Activated T-cell treated with anti-CD3 and anti-CD28 coated beads, Interleukin-2, amount 50 U/mL, for 1 hour (primary cell): ENCODE measurements at regions not wholly inside any gene's neighbourhood (a gene's known extent, or its start where the extent isn't known, plus 50 kb on each side); places are given as distances from the start of the nearest gene placed in this dataset.
"Not testable (repeated sequence)": the region's sequence is repeated elsewhere in the genome, so short reads cannot be mapped to it uniquely, and the experiment has no call there.

Source experiments
- DNase-seq: peaks from one replicate; pipeline ENCODE4 v3.0.0-alpha.2; 2020

DNA sequence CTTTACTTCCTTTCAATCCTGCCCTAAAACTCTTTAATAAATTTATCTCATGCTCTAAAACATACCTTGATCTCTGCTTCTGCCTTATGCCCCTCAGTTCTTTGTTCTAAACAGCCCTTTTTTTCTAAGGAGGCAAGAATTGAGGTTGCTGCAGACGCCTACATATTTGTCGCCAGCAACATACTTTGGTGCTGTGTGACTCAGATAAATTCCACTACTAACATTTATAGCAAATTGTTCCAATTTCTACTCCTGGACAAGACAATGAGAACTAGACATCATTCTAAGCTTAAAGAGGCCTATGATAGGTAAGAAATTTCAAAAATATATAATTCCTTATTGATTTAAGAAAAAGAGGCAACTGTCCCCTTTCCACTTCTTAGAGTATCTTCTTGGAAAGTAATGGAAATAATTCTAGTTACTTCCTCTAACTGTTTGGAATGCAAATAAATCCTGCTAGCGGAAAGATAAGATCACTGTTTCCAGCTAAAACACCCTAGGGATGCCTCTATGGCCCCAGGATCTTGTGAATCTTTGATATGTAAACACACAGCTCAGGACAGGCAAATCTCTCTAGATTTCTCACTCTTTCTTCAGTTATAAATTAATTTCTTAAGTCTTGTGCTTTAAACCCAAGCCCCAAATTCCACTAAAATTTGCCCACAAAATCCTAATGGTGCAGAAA is 869.1 kb downstream of the KCNT2 start:
- no peak for DNase-seq

DNA sequence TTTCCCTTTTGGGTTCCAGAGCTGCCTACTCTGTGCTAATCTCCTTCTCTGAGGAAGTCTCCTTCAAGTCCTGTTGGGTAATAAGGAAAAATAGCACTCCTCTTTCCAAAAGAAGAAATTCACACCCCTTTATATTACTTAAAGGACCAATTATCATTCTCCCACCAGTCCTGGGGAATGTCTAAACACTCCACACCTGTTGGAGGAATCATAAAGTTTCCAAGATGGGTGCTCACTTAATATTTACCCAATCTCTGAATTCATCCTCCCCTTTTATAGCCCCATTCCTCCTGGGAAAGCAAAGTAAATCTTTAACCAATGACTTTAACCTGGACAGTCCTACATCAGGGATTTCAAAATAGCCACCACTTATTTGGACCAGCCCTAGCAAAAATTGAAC is 873.1 kb downstream of the KCNT2 start:
- no peak for DNase-seq

DNA sequence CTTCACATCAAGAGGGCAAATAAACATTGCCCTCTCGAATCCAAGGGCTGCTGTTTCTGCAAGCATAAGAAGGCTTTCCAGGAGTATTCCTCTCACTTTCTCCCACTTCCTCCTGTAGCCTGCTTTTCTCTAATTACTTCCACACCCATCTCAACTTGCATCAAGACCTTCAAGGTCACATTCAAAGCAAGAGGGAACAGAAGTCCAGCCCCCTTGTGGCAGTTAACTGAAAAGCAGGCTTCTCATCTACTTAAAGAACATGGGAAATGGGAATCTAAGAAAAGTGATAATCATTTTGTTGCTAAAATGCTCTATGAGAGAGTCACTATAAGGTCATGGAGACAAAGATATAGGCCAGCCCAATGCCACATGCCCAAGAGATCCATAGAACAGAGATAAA is 874.4 kb downstream of the KCNT2 start:
- DNase-seq: no peak

DNA sequence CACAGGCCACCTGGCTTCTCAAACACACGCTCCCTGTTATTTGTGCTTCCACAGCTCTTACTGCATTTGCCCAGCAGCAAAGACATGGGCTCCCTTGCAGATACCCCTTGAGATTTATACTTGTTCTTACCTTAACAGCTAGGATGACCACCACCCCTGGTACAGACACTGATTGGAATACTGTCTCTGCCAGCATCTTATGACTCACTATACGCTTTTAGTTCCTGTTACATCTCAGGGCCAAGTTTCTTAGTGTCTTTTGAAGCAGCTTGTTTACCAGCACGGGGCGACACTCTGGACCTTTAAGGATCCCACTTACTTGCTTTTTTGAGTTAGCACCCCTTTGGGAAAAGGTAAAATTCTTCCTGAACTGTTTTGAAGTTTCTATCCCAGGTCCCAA is 874.8 kb downstream of the KCNT2 start:
- DNase-seq: no peak

DNA sequence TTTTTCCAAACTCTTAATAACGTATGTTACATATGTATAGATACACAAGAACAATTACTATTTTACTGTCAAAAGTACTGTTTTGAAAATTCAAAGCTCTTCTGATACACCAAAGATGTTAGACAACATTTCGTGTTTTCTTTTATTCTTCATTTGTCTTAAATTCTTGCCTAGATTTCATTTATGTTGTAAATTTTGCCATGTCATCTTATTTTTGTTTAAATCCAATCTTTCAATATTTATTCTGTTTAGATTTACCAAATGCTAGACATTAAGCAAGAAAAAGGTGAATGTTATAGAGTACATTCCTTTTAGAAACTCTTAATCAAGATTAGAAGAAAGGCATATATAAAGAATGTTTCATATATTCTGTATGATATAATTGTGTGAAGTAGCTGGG is 876.9 kb downstream of the KCNT2 start:
- DNase-seq: no peak

DNA sequence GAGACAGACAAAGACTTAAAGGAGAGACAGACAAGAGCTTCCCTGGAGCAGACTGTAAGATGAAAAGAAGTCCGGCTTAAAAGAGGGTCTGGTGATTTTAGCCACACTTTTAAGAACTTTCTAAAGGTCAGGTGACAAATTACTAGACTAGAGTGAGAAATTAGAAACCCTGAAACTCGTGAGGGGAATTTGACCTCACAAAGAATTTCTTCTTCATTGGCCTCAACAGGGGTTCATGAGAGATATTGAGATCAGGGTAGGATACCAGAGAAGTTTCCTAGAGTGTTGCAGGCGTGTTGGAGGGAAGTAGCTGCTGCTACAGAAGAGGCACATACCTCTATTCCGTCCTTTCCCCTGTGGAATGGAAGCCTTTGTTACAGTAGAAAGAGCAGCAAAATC is 884.4 kb downstream of the KCNT2 start:
- no peak for DNase-seq

DNA sequence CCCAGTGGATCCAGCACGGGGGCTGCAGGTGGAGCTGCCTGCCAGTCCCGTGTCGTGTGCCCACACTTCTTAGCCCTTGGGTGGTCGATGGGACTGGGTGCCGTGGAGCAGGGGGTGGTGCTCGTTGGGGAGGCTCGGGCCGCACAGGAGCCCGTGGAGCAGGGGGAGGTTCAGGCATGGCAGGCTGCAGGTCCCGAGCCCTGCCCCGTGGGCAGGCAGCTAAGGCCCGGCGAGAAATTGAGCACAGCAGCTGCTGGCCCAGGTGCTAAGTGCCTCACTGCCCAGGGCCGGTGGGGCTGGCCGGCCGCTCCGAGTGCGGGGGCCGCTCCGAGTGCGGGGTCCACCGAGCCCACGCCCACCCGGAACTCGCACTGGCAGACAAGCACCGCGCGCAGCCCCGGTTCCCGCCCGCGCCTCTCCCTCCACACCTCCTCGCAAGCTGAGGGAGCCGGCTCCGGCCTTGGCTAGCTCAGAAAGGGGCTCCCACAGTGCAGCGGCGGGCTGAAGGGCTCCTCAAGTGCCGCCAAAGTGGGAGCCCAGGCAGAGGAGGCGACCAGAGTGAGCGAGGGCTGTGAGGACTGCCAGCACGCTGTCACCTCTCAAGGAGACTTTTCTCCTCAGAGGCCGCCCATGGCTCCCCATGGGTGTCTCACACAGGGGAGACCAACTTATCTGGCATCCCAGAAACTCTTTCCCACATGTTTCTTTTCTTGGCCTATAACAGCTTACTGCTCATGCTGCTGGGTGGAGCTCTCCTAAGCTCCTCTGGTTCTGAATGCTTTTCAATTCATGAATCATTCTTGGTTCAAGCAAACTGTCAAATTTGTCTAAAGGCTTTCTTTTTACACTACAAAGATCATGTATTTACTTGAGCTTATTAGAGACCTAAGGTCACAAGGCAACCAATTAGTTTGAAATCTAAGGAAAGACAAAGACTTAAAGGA is 885.1 kb downstream of the KCNT2 start:
- not testable (repeated sequence) for DNase-seq

DNA sequence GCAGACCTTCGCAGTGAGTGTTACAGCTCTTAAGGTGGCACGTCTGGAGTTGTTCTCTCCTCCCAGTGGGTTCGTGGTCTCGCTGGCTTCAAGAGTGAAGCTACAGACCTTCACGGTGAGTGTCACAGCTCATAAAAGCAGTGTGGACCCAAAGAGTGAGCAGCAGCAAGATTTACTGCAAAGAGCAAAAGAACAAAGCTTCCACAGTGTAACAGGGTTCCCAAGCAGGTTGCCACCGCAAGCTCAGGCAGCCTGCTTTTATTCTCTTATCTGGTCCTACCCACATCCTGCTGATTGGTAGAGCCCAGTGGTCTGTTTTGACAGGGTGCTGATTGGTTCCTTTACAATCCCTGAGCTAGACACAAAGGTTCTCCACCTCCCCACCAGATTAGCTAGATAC is 886.1 kb downstream of the KCNT2 start:
- DNase-seq: not testable (repeated sequence)

DNA sequence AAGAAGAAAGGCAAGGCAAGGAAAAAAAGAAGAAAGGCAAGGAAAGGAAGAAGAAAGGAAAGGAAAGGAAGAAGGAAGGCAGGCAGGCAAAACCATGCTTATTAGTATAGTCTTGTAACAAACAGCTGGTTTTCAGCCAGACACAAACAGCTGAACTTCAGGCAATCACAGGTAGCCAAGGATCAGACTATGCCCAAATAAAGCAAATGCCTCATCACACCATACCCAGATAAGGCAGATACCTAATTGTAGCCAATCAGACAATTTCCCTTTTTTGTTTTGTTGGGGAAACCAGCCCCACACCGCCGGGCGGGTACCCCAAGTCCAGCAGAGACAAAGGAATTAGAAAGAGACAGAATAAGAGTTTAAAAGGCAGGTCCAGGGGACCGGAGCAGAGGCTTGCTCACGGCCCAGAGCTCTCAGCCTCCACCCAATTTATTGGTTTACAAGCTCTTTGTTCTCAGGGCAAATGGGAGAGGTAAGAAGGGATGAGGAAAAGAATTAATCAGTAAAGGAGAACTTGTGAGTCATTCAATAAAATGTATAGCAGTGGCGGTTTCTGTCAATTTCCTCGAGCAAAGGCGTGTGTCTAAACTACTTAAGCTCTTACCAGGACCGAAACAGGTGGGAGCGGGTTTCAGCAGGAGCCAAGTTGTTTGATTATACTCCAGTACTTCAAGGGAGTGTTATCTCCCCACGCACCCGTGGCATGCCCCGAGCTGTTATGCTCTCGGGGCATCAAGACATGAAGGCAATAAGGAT is 886.8 kb downstream of the KCNT2 start:
- DNase-seq: no peak

DNA sequence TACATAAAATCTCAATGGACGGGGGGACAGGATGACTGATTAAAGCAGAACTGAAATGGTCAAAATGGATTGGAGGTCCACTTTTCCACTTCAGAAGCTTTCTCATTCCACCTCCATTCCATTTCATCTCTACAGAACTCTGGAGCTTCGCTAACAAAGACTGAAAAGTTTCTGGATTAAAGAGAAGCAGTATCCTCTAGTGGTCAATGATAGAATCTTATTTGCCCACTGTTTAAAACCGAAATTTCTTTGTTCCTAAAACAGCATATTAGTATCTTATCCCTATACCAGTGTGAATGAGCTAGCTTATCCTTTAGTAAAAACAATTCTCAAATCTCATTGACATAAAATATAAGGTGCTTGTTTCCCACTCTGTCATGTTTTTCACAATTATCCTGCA is 890.6 kb downstream of the KCNT2 start:
- no peak for DNase-seq

DNA sequence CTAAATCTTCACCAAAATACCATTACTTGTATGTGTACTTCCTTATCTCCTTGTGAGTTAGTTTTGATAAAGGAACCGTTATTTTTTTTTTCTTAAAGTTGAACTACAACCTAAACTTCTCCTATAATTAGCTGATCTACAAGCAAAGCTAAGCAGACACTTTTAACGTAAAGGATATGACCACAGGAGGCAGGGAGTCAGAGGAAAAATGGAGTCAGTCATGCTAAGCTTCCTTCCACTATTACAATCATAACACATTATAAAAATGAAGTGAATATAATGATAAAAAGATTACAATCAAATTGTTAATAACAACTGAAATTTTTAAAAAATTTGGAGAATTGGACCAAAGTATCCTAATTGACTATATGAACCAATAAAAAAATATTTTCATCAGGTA is 892.6 kb downstream of the KCNT2 start:
- no peak for DNase-seq

DNA sequence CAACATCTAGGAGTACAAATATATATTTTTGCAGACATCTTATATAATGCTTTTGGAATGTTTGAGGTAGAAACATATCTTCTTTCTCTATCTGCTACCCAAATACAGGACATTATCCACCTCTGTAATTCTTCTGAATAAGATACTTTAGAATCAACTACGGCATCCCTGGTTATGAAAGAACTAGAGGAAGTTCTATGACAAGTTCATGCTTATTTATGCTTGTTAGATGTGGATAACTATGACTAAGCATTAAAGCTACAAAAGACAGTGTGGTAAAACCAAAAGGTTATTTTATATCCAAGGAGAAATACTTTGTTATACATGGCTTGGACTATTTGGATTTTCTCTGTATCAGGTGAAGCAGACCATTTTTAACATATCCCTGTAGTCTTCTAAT is 894.0 kb downstream of the KCNT2 start:
- no peak for DNase-seq

DNA sequence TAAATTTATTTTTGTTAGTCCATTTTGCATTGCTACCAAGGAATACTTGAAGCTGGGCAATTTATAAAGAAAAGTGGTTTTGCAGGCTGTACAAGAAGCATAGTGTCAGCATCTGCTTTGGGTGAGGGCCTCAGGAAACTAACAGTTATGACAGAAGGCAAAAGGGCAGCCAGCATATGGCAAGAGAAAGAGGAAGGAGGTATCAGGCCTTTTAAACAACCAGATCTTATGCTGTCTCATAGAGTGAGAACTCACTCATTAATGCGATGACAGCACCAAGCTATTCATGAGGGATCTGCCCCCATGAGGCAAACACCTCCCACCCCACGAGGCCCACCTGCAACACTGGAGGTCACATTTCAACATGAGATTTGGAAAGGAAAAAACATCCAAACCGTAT is 898.4 kb downstream of the KCNT2 start:
- DNase-seq: no peak

DNA sequence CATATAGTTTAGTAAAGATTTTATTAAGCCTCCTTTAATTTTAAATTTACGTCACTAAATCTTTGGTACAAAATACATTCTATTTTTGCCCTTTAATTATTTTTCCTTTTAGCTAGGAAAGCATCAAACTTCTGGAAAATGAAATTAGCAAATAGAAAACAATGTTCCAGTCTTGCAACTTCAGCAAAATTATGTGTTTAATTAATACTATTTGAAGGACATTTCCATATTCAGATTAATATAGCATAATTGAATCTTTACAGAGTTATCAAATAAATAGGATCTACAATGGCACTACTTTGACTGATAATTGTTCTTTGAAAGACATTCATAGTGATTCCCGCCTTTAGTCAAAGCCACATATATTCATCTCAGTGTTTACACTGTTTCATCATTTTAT is 904.2 kb downstream of the KCNT2 start:
- DNase-seq: no peak

DNA sequence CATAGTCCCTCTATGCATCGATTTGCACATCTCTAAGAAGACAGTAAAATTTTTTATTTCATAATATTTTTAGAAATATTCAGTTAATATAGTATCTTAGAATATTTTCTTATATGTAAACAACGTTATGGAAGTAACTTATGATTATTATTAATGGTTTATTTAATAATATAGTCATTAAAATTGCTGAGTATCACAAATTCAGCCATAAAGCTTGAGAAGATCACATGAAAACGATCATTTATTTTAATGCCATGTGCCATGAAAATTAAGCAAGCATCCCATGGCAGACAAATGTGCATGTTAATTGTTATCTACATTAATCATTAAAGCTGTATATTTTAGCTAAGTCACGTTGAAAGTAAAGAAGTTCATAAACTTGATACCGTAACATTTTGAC is 907.1 kb downstream of the KCNT2 start:
- DNase-seq: no peak

DNA sequence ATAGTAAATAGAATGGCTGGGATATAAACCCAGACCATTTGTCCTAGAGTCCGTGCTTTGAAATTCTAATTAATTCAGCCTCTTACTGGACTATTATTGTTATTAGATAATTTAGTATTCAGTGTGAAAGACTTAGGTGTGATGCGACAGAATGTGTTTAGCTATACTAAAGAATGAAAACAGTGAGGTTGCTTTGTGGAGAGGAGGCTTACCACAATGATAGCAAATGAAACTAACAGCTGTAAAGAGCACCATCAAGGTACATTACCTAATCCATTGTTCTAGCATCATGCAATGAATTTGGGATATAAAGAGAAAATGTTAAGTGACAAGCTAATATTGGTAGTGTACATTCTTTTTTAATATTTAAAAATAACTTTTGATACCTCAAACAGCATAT is 911.1 kb downstream of the KCNT2 start:
- DNase-seq: no peak

DNA sequence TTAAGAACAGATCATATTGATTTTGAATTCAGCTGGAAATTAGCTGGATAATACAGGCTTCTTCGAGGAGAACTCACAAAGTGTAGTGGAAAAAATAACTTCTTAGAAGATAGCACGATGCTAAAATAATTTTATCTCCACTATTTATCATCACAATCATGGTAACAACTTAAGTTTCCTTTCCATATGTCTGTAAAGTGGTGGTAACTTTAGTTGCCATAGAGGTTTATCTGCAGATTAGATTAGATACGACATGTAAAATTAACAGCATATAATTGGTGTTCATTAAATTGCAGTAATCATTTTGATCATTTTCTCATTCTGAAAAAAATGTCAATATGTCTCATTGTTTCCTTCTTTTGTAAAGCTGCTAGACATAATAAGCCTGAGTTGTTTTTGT is 921.5 kb downstream of the KCNT2 start:
- DNase-seq: no peak

DNA sequence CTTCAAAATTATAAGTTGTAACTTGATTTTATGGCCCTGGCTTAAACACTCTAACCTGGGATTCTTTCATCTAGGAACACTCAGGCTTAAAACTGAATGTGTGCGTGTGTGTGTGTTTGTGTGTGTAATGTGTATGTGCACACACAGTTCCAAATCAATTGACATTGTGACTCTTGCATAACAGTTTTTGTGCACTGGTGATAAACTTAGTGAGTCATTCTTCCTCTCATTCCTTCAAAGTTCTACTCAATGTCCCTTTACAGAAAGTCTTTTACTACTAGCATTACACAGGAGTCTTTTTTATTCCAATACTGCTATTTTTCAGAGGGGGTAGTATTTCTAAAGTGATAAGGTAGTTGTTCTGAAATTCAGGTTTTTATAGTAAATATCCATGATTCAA is 943.6 kb downstream of the KCNT2 start:
- DNase-seq: no peak

DNA sequence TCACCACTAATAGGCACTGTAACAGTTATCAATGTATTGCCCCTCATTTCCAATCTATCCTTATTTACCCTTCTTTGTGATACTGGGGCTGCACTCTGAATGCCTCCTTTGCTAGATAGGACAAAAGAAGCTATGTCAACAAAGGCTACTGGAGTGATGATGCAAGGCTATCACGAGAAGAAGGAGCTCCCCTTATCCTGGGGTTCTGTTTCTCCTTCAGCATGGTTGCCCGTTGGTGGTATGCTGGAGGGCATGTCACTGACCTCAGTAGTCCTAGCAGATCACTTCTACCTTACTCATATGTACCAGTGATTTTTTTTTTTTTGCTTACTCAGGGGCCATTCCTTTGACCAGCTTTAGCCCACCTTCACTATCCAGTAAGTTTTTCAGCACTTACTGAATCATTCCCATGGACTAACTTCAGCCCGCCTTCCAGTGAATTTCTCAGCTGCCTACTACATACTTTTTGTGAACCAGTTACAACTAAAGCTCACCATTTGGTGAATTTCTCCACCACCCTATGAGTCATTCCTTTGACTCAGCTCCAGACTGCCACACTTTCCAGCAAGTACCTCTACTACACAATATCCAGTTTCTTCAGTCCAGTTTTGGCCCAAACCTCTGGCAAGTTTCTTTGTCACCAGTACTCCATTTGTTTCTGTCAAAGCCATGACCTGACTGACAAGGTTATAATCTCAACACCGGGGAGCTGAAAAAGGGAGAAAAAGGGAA is 944.5 kb downstream of the KCNT2 start:
- DNase-seq: no peak

DNA sequence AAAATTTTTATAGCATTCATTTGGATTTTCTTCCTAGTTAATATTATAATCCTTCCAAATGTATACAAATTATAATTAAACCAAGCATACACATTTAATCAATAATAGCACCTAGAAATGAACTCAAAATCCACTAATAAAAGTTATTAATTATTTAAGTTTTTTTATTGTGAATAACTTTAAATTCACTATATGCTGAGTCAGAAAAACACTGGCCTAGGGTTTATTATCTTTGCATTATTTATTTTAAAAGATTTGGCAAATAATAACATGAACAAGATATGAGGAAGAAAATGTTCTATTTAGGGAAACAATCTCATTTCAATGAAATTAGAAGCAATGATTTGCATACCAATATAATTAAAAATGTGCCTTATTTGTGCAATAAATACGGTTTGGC is 951.5 kb downstream of the KCNT2 start:
- DNase-seq: no peak

DNA sequence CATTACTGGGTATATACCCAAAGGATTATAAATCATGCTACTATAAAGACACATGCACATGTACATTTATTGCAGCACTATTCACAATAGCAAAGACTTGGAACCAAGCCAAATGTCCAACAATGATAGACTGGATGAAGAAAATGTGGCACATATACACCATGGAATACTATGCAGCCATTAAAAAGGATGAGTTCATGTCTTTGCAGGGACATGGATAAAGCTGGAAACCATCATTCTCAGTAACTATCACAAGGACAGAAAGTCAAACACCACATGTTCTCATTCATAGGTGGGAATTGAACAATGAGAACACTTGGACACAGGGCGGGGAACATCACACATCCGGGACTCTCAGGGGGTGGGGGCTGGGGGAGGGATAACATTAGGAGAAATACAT is 959.4 kb downstream of the KCNT2 start:
- not testable (repeated sequence) for DNase-seq

DNA sequence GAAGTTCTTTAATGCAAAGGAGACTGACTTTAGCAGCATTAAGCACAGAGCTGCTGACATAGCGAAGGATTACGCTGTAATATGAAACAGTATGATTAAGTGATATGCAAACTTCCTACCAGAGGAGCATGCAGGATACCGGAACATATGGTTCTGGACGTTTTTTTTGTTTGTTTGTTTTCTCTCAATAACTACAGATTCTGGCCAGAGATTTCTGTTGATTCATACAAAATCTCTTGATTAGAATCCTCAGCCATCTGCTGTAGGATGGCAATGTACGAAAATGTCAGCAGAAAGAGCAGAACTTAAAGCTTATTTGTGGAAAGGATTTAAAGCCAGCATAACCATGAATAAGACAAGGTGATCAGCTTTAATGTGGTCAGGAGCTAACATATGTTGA is 970.7 kb downstream of the KCNT2 start:
- DNase-seq: no peak

DNA sequence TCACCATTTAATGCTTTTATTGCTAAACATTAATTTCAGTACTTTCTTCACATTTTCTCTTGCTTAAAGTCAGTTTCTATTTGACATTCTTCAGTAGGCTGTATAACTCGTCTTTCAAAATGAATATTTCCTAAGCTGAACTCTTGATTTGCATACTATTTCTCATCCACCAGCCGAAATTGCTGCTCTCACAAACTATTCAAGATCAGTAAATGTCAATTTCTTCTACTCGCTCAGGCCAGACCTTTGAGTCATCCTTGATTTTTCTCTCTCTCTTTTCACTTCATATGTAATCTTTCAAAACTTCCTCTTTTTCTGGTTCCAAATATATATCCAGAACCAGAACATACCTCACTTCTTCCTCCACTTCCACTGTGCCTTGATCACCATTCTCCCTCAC is 990.0 kb downstream of the KCNT2 start:
- DNase-seq: no peak
